ENCODE measurements at regions not wholly inside any gene's neighbourhood (a gene's known extent, or its start where the extent isn't known, plus 50 kb on each side); places are given as distances from the start of the nearest gene placed in this dataset.

DNA sequence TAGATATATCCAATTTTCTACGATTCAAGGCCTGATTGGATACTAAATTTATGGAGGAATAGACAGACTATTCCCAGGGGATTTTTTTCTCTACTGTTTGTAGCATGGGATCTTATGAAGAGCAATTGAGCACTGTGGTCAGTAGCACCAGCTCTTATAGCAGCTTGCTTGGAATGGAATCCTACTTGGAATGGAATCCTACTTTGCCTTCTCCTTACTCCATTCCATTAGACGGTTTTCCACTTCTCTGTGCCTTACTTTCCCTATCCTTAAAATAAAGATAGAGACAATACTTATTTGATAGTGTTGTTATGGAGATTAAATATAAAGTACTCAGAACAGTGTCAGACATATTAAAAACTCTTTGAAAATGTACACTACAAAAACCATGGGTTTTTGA lies 133.5 kb downstream of the BTC start:
- Histone ChIP-seq H3K4me3 (no peak overlapping the region), H3K4me1 (replicated peaks in 1 of 2) (no peaks in the 10 kb centered on the region)

GRCh38 chr4:74661427-74662201 lies 132.7 kb downstream of the BTC start:
- Histone ChIP-seq H3K9me3 (replicated peaks in 1 of 3) (no peaks in the 10 kb centered on the region), H3K27me3 (no peaks in the 10 kb centered on the region), H3K27ac (no peak overlapping the region), H3K4me1 (replicated peaks in 1 of 2) (no peaks in the 10 kb centered on the region), H3K36me3 (replicated peaks in 1 of 2) (no peaks in the 10 kb centered on the region), H3K4me3 (no peak overlapping the region)
- WGBS, 4 donors = 83 to 95% (median 90%) methylated on average over 2 of the region's 2 CpGs
- intact Hi-C loops (cut with DNase I) = no loop called here
- DNase-seq = no peak
- TF ChIP-seq POLR2A (IDR thresholded peaks at IDR 0.05) (no peak), CTCF (IDR thresholded peaks at IDR 0.05) (no peak)

More for the DNA sequence above, 133.5 kb downstream of the BTC start:
- no peaks in the 10 kb centered on the region for H3K9me3 ChIP-seq (replicated peaks in 1 of 3)
- no peaks in the 10 kb centered on the region for H3K36me3 ChIP-seq (replicated peaks in 1 of 2)
- no peak overlapping the region for H3K27ac ChIP-seq
- no peaks in the 10 kb centered on the region for H3K27me3 ChIP-seq
- no peak for DNase-seq
- intact Hi-C loops (cut with DNase I) = no loop called here
- no peak for TF ChIP-seq CTCF (IDR thresholded peaks at IDR 0.05)
- no peak for TF ChIP-seq POLR2A (IDR thresholded peaks at IDR 0.05)
- 87 to 98% (median 94%) methylated on average over 2 of the region's 2 CpGs for WGBS, 4 donors

GRCh38 chr4:74663631-74664030 lies 130.7 kb downstream of the BTC start:
- no peak overlapping the region for H3K4me3 ChIP-seq
- intact Hi-C loops (cut with DNase I) = no loop called here
- no peak overlapping the region for H3K27ac ChIP-seq
- peaks cover 6% of the 10 kb centered on the region for H3K27me3 ChIP-seq
- H3K9me3 ChIP-seq (replicated peaks in 1 of 3) = no peaks in the 10 kb centered on the region
- no peaks in the 10 kb centered on the region for H3K36me3 ChIP-seq (replicated peaks in 1 of 2)
- H3K4me1 ChIP-seq (replicated peaks in 1 of 2) = no peaks in the 10 kb centered on the region
- no peak for DNase-seq
- TF ChIP-seq CTCF (IDR thresholded peaks at IDR 0.05) (no peak), POLR2A (IDR thresholded peaks at IDR 0.05) (no peak)

DNA sequence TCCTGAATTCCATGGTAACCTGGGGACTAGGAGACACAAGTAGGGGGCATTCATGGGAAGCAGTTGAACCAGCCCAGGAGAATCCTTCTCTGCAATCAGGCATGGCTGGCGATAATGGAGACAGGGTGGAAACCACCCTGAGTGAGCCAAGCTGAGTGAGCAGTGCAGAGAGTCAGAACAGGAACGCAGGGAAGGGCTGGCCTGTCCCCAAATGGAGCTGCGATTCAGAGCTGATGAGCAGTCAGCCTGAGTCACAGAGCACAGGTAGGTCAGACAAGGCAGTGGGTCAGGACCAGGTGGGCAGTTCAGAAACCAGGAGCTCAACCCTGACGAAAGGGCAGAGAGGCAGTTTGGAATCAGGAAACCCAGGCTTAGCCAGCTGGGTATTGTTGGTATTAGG lies 129.0 kb downstream of the BTC start:
- H3K27ac ChIP-seq = no peak overlapping the region
- H3K36me3 ChIP-seq (replicated peaks in 1 of 2) = no peaks in the 10 kb centered on the region
- no peaks in the 10 kb centered on the region for H3K9me3 ChIP-seq (replicated peaks in 1 of 3)
- peaks cover 6% of the 10 kb centered on the region for H3K27me3 ChIP-seq
- H3K4me1 ChIP-seq (replicated peaks in 1 of 2) = no peaks in the 10 kb centered on the region
- WGBS, 4 donors = 73 to 88% (median 87%) methylated on average over 4 of the region's 4 CpGs
- no peak overlapping the region for H3K4me3 ChIP-seq
- intact Hi-C loops (cut with DNase I) = no loop called here
- no peak for TF ChIP-seq CTCF (IDR thresholded peaks at IDR 0.05)
- no peak for TF ChIP-seq POLR2A (IDR thresholded peaks at IDR 0.05)
- DNase-seq = no peak
